GM19351 (cell line): ENCODE measurements at regions not wholly inside any gene's neighbourhood (a gene's known extent, or its start where the extent isn't known, plus 50 kb on each side); places are given as distances from the start of the nearest gene placed in this dataset.
"Not testable (repeated sequence)": the region's sequence is repeated elsewhere in the genome, so short reads cannot be mapped to it uniquely, and the experiment has no call there.

ENCODE experiments used
- ATAC-seq: cut with Tn5 transposase; IDR thresholded peaks from one replicate; pipeline ENCODE4 v1.9.1; 2021; ENCODE audit warnings: mild to moderate bottlenecking, moderate library complexity; ENCODE audit not compliant: unreplicated experiment

DNA sequence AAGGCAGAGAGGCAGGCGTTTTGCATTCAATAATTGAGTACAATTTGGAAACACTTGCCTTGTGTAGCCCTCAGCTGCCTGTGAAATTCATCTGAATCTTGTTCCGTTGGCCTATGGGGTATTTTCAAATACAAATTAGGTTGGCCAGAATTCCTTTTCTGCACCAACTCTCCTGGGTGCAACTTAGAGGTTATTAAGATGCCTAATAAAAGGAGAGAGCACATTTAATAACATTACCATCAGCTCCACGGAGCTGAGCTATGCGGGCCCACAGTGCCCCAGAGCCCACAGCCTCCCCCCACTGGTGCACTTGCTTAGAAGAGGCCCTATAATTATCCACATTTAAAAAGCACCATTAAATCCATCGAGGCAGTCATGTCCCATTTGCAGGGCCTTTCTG is 367.6 kb upstream of the CLINT1 start:
- ATAC-seq, result no peak

GRCh38 chr5:158224253-158224652 is 365.3 kb upstream of the CLINT1 start:
- ATAC-seq, result no peak

- no peak for ATAC-seq
These were observed 364.2 kb upstream of the CLINT1 start for GRCh38 chr5:158223054-158223600.

- ATAC-seq, result no peak
These were observed 354.0 kb upstream of the CLINT1 start for GRCh38 chr5:158212917-158213316.

DNA sequence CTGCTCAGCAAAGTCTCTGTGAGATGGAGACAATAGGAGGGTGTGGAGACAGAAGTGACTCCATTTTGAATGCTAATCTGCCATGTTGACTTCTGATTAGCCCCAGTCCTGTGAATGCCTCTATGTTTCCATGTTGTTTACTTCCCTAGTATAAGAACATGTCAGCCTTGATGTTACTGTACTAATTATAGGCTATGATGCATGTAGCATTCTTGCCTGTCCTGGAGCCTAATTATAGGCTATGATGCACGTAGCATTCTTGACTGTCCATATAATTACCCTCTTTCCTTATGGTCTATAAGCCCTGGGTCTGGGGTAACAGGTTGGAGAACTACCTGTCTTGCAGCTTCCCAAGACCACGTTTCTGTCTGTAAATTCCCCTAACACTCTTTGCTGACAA is 353.3 kb upstream of the CLINT1 start:
- no peak for ATAC-seq

DNA sequence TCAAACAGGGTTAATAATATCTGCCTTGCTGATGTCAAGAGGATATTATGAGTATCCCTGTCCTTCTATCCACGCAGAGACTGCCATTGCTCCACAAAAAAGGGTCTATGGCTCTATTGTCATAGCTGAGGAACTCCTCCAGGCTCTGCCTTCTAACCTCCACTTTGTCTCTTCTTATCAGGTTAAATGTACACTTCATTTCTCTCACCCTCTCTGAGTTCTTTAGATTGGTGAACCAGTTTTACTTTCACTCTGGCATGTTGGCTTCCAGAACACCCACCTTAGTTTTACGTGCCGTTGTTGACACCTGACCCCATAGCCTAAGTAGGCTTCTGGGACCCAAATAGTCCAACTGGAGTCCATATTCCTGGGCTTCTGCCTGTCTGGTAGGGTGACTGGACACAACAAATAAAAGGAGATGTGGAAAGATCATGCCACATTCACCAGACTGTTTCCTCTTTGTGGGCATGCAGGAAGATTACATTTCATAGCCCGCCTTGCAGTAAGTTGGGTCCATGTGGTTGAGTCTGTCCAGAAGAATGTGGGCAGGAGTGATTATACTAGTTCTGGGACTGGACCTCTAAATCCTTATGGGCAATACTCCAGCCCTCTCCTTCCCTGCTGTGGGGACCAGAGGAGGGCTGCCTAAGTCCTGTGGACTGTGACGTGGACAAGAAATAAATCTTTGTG is 350.4 kb upstream of the CLINT1 start:
- ATAC-seq, result no peak

DNA sequence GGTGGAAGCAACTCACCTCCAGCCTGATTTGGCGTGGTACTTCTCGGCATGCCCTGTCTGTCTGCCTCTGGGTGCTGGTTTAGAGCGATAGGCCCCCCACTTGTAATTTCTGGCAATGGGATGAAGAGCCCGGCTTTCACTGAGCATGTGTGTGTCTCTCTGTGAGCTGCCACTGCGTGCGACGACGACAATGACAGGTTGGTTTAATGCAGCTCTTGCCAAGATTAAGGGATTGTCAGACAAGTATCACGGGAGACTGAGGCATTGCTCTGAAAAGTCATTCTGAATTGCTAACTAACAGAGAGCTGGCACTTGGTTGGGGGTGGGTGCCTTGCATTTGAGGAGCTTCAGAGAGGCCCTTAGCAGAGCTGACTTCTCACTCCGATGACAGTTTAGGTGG is 348.8 kb upstream of the CLINT1 start:
- ATAC-seq, result no peak

- no peak for ATAC-seq
These were observed 347.0 kb upstream of the CLINT1 start for GRCh38 chr5:158205992-158206391.

DNA sequence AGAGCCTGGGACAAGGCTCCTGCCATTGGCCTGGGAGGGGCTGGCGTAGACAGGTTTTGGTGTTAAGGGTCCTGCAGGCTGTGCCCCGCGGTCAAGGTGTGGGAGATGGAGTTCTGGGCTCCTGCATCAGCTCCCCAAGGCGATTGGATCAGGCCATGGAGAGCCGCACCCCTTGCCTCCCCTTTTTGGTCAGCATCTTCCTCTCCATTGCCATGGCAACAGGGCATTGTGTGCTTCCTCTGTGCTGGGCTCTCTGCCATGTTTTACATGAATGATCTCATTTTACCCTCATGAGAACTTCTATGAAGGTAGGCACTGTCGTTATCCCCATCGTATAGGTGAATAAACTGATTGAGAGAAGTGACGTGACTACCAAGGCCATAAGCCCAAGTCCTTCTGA is 344.3 kb upstream of the CLINT1 start:
- ATAC-seq, result no peak

DNA sequence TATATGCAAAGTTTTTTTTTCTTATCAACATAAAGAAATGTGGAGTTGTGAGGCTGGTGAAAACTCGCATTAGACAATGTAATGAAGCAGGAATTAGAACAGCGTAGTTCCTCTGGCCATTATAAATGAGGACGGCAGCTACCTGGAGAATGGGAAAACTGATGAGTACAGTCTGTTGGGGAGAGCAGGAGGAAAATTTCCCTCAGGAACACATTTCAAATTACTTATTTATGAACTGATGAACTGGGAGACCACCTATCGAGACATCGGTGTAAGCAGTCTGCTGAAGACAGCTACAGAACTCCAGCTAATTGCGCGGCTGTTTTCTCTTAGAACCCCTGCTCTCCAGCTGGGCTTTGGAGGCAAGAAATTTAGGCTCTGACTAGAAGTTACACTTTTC is 343.9 kb upstream of the CLINT1 start:
- ATAC-seq, result no peak

GRCh38 chr5:158200619-158201018 is 341.7 kb upstream of the CLINT1 start:
- no peak for ATAC-seq

DNA sequence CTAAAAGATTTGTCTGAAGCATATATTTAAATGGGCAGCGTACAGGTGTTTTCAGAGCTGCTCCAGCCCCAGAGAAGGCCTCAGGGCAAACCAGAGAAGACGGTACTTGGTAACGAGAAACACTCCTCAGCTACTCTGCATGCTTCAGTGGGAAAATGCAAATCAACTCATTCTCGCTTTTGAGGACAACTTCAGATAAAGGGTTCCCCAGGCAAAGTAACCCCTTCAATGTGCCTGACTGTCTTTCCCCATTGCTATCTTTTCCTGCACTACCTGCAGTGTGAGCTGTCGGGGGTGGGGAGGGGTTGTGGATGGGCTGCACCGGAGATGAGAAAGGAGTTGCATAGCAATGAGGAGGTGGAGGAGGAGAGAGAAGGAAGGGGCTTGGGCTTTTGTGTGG is 339.7 kb upstream of the CLINT1 start:
- ATAC-seq, result peak; percentile 95

DNA sequence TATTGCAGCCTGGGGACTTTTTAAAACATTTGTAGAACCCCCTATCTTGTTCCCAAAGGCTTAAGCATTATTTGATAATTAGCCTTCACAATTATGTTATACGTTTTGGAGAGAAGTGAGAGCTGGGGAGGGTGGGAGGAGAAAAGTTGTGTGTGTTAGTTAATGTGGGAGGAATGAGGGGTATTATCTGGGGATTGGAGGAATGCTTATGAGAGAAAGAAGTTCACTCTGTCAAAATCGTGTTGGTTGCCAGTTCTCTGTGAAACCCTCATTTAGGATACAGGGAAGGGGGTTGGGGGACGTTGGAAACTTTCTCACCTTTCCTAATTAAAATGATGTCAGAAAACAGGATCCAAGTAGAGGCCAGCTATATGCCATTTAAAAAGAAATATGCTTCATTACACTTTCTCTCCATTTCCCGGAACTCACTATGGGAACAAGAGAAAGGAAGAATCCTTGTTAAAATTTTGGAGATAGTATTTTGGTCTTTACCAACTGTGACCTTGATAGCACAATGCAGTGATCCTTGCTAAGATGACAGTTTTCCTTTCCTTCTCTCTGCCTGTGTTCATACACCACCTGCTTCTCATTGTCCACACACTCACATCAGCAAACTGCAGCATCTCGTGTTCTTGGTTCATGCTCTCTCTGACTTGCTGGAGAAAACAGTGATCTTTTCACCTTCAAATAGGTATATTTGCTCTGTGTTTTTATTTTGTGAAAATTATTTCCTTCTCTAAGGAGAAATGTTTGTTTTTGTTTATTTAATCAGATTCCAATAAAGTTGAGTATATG is 336.7 kb upstream of the CLINT1 start:
- ATAC-seq, result no peak

GRCh38 chr5:158194561-158194976 is 335.6 kb upstream of the CLINT1 start:
- ATAC-seq, result peak; percentile 63

DNA sequence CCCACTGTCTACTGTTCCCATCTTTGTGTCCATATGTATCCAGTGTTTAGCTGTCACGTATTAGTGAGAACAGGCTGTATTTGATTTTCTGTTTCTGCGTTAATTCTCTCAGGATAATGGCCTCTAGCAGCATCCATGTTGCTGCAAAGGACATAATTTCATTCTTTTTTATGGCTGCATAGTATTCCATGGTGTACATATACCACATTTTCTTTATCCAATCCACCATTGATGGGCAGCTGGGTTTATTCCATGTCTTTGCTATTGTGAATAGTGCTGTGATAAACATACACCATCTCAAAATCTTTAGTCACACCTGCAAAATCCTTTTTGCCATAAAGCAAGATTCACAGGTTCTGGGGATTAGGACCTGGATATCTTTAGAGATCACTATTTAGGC is 334.4 kb upstream of the CLINT1 start:
- ATAC-seq, result not testable (repeated sequence)

DNA sequence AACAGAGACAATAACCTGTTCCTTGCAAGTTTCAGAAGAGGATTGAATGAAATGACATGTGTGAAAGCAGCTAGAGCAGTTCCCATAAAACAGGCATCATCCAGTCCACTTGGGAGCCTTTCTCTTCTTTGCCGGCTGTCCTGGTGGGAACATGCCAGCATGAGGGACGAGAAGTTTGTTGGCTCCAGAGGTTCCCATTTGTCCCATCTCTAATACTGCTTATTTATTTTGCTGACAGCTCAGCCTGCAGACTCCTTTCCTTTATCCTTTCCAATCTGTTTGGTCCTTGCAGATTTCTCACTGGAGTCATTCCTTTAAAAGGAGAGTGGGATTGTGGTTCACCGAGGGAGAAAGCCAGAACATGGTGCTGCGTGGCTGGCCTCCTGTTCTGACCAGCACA is 321.5 kb upstream of the CLINT1 start:
- no peak for ATAC-seq

DNA sequence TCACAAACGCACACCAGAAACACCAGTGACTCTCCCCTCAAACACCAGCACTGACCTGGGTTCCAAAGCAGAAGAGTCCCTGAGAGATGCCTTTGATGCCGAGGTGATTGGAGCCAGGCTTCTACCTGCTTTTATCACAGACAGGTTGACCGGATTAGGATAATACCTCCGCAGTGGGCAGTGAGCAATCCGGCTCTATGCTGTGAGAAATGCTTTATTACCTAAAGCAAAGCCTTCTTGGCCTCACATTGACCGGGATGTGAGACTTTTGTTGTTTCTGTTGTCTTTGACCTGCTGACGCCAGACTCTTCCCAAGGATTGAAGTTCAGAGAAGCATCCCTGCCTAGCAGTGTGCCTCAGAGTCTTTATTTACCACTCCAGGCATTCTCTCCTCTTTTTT is 320.3 kb upstream of the CLINT1 start:
- no peak for ATAC-seq

- no peak for ATAC-seq
These were observed 319.6 kb upstream of the CLINT1 start for GRCh38 chr5:158178535-158178934.

- no peak for ATAC-seq
These were observed 318.2 kb upstream of the CLINT1 start for GRCh38 chr5:158177146-158177545.

DNA sequence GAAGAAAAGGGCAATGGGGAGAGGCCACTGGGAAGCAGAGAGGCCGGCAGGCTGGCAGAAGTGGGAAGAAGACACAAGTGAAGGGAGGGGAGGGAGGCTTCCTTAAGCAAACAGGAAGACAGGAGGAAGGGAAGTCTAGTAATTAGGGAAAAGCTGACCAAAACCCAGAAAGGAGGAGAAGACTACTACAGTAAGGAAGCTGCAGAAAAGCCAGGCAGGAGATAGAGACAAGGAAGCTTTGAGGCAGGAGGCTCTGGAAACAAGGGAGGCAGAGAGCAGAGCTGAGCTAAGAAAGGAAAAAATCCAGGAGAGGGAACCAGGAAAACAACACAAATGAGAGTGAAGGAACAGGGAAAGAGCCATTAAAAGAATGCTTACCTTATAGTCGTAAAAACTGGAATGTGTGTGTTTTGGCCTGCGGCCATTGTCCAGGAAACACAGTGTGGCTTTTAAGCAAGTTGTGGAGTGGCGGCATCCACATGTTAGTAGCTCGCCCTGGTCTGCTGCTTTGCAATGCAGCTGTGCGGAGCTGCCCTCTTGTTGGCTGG is 317.1 kb upstream of the CLINT1 start:
- ATAC-seq, result no peak

DNA sequence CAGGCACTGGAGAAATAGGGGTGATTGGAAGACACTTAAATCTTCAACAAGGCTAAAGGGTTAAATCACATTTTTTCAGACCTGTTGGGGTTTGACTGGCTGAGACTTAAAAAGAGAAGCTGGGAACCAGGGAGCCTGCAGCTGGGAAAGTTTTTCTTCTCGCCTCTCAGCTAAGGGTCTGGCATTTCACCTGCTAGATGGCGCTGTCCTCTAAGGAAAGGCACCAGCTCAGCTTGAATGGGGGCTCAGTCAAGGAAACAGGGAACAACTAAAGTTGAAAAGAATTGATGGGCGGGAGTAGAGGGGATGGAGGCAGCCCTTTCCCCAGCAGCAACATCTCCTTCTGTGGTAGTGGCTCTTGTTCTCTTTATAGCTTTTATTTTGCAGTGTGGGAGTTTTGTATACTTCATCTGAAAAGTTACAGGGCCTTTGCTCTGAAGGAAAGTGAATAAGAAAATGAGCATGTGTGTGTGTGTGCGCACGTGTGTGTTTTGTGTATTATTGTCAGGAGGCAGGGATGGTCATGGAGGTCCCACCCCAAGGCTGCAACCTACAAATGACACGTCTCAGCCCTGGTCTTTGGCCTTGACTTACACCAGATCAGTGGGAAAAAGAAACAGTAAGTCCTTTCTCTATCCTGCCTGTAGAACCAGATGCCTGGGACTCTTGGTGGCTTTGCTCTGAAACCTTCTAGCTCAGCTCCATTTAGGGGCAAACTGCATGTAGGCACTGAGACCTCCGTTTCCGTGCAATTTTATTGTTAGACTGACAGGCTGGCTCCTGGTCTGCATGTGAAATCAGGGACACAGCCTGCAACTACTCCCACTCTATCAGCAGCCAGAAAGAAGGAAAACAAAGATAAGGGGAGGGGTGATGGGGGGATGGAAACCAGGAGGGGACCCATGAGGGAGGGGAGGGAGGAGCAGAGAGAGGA is 316.2 kb upstream of the CLINT1 start:
- ATAC-seq, result no peak
